K562 (cell line): ENCODE measurements at regions not wholly inside any gene's neighbourhood (a gene's known extent, or its start where the extent isn't known, plus 50 kb on each side); places are given as distances from the start of the nearest gene placed in this dataset.
"Not testable (repeated sequence)": the region's sequence is repeated elsewhere in the genome, so short reads cannot be mapped to it uniquely, and the experiment has no call there.

Experiments
- ATAC-seq: fragments of 200-7000 bp; cut with Tn5 transposase; 3 replicates; pipeline ENCODE4 v1.9.1; 2020; ENCODE audit warnings: moderate library complexity
- BruUV-seq: library from RNA; stranded (reverse); fragments of 400-500 nt; replicated peaks from 2 replicates; lab custom pipeline; 2021; lab: Mats Ljungman, UMichigan
- CTCF ChIA-PET: fragments of 300-600 bp; formaldehyde crosslinking; extraction: SDS; loops from one replicate; lab custom pipeline; 2021; ENCODE audit warnings: low intra/inter-chr PET ratio; lab: Yijun Ruan, JAX
- POLR2A ChIA-PET: fragments of 300-600, 350-650 bp; sonication (Branson Sonifier 250); formaldehyde crosslinking; extraction: SDS; loops from one replicate; lab custom pipeline; 2021; ENCODE audit warnings: antibody characterized with exemption, inconsistent platforms; lab: Yijun Ruan, JAX
- DNase-seq, 4 experiments: peaks; one replicate each; pipeline versions ENCODE4 v3.0.0 to v3.0.0-alpha.2; 2011 to 2018; ENCODE audit warnings: low spot score in 3 of 4, mixed read lengths in 3 of 4; ENCODE audit errors: extremely low read depth in 1 of 4
- FAIRE-seq: peaks from 2 replicates; lab custom pipeline; 2011; peaks lifted over from hg19 to GRCh38; lab: Jason Lieb, UNC
- H2AFZ ChIP-seq: 2 replicates; pipeline ENCODE4 v1.6.0; 2011; ENCODE audit warnings: low read depth, low read length, control low read depth, inconsistent platforms
- H3K27ac ChIP-seq: fragments of 200-600 bp; 3 replicates; pipeline ENCODE4 v1.8.0; 2011; ENCODE audit warnings: low read depth, mild to moderate bottlenecking, control low read depth, inconsistent platforms, low read length, moderate library complexity, mixed read lengths; ENCODE audit errors: extremely low read depth
- H3K27me3 ChIP-seq, 2 experiments: fragments of 300-600 bp in 1 of 2; 2 replicates in 1 of 2; 3 replicates in 1 of 2; pipeline versions ENCODE4 v1.6.0 to v1.8.0; 2011; ENCODE audit warnings: inconsistent platforms in 2 of 2, low read length in 2 of 2, mild to moderate bottlenecking in 1 of 2, mixed read lengths in 1 of 2, moderate library complexity in 1 of 2; ENCODE audit not compliant: control insufficient read depth in 2 of 2, insufficient read depth in 2 of 2
- H3K36me3 ChIP-seq: fragments of 300-600 bp; 3 replicates; pipeline ENCODE4 v1.8.0; 2011; ENCODE audit warnings: mild to moderate bottlenecking, low read length, inconsistent platforms; ENCODE audit not compliant: control insufficient read depth, insufficient read depth
- H3K4me1 ChIP-seq, 2 experiments: fragments of 200-600 bp in 1 of 2; replicated peaks in 1 of 2; 2 replicates in 1 of 2; 3 replicates in 1 of 2; pipeline versions ENCODE4 v1.5.1 to v1.8.0; 2011; ENCODE audit warnings: inconsistent platforms in 2 of 2, low read length in 2 of 2, mild to moderate bottlenecking in 1 of 2, mixed read lengths in 1 of 2, moderate library complexity in 1 of 2; ENCODE audit not compliant: control insufficient read depth in 2 of 2, insufficient read depth in 2 of 2
- H3K4me2 ChIP-seq: 2 replicates; pipeline ENCODE4 v1.6.1; 2011; ENCODE audit warnings: low read length, control low read depth, inconsistent platforms, mixed read lengths; ENCODE audit not compliant: insufficient read depth
- H3K4me3 ChIP-seq: fragments of 200-600 bp; sonication (generic), shearing (Covaris generic); 2 replicates; pipeline ENCODE4 v1.5.1; 2016; ENCODE audit warnings: control low read depth, inconsistent platforms
- H3K79me2 ChIP-seq: fragments of 200-600 bp; 3 replicates; pipeline ENCODE4 v1.8.0; 2011; ENCODE audit warnings: low read length, inconsistent platforms; ENCODE audit not compliant: control insufficient read depth, insufficient read depth
- H3K9ac ChIP-seq, 2 experiments: 2 replicates each; pipeline versions ENCODE4 v1.6.0 to v1.6.1; 2011; ENCODE audit warnings: low read depth in 2 of 2, low read length in 2 of 2, control low read depth in 1 of 2, inconsistent platforms in 1 of 2, mild to moderate bottlenecking in 1 of 2, mixed read lengths in 1 of 2; ENCODE audit not compliant: insufficient read depth in 1 of 2
- H3K9me1 ChIP-seq: one replicate; pipeline ENCODE4 v1.6.0; 2011; ENCODE audit warnings: inconsistent platforms, mild to moderate bottlenecking, low read length, moderate library complexity; ENCODE audit not compliant: control insufficient read depth, insufficient read depth
- H3K9me3 ChIP-seq: replicated peaks from 2 replicates; pipeline ENCODE4 v1.5.1; 2011; ENCODE audit warnings: low read depth, low read length, inconsistent platforms; ENCODE audit not compliant: control insufficient read depth, insufficient read depth
- H4K20me1 ChIP-seq: replicated peaks from 2 replicates; pipeline ENCODE4 v1.6.1; 2011; ENCODE audit warnings: low read length, inconsistent platforms, mixed read lengths; ENCODE audit not compliant: control insufficient read depth, insufficient read depth
- NBN ChIP-seq: fragments of 450-650 bp; IDR thresholded peaks from 2 replicates; pipeline ENCODE4 v1.6.1; 2016; ENCODE audit warnings: low read depth, mild to moderate bottlenecking
- NFE2 ChIP-seq: IDR thresholded peaks from 2 replicates; pipeline ENCODE4 v1.6.1; 2014; ENCODE audit warnings: antibody characterized with exemption, low read depth
- STAG1 ChIP-seq: sonication (generic); formaldehyde crosslinking; IDR thresholded peaks from 2 replicates; pipeline ENCODE4 v1.5.0; 2020; ENCODE audit warnings: missing genetic modification reagents, borderline replicate concordance
- WGBS: fragments of 100-300 bp; shearing (Covaris generic); methylation state at CpG from one replicate; pipeline ENCODE4 v1.1.6; 2016; ENCODE audit warnings: low coverage, mixed read lengths; ENCODE audit not compliant: insufficient coverage; ENCODE audit errors: missing lambda C conversion rate; 5-methylcytosine and 5-hydroxymethylcytosine counted together
- in situ Hi-C: fragments of 300-500 bp; cut with MboI; formaldehyde crosslinking; loops from 4 replicates; pipeline ENCODE4 v1.15.0; 2018; ENCODE audit warnings: inconsistent platforms, mixed read lengths
- intact Hi-C: fragments of 100-400 bp; cut with micrococcal nuclease; formaldehyde crosslinking; loops from 2 replicates; pipeline ENCODE4 v1.14.2; 2022
- TF ChIP-seq, protein P1 (sequence below): sonication (generic); formaldehyde crosslinking; IDR thresholded peaks from 2 replicates; pipeline ENCODE4 v1.8.1; 2023; ENCODE audit warnings: missing genetic modification reagents, mild to moderate bottlenecking, borderline replicate concordance
- TF ChIP-seq, protein P2 (sequence below), 2 experiments: fragments of 150-350 bp in 1 of 2; IDR thresholded peaks; 2 replicates each; pipeline ENCODE4 v1.6.1; 2012 to 2016; ENCODE audit warnings: low read depth in 2 of 2, low read length in 2 of 2, mild to moderate bottlenecking in 1 of 2, moderate library complexity in 1 of 2

GRCh38 chr17:71511266-71511995 is 609.4 kb upstream of the SOX9 start:
- H3K4me1 ChIP-seq: no peaks in the 10 kb centered on the region
- intact Hi-C loops: no loop called here
- no peak overlapping the region for H2AFZ ChIP-seq
- no peaks in the 10 kb centered on the region for H3K9me1 ChIP-seq
- ATAC-seq (no peak), DNase-seq (no peak)
- H3K79me2 ChIP-seq: no peaks in the 10 kb centered on the region
- H4K20me1 ChIP-seq: no peaks in the 10 kb centered on the region
- no peak overlapping the region for H3K9ac ChIP-seq
- POLR2A ChIA-PET: no interaction called here
- no peak overlapping the region for H3K4me3 ChIP-seq
- H3K4me2 ChIP-seq: no peak overlapping the region
- TF ChIP-seq, protein P1, sequence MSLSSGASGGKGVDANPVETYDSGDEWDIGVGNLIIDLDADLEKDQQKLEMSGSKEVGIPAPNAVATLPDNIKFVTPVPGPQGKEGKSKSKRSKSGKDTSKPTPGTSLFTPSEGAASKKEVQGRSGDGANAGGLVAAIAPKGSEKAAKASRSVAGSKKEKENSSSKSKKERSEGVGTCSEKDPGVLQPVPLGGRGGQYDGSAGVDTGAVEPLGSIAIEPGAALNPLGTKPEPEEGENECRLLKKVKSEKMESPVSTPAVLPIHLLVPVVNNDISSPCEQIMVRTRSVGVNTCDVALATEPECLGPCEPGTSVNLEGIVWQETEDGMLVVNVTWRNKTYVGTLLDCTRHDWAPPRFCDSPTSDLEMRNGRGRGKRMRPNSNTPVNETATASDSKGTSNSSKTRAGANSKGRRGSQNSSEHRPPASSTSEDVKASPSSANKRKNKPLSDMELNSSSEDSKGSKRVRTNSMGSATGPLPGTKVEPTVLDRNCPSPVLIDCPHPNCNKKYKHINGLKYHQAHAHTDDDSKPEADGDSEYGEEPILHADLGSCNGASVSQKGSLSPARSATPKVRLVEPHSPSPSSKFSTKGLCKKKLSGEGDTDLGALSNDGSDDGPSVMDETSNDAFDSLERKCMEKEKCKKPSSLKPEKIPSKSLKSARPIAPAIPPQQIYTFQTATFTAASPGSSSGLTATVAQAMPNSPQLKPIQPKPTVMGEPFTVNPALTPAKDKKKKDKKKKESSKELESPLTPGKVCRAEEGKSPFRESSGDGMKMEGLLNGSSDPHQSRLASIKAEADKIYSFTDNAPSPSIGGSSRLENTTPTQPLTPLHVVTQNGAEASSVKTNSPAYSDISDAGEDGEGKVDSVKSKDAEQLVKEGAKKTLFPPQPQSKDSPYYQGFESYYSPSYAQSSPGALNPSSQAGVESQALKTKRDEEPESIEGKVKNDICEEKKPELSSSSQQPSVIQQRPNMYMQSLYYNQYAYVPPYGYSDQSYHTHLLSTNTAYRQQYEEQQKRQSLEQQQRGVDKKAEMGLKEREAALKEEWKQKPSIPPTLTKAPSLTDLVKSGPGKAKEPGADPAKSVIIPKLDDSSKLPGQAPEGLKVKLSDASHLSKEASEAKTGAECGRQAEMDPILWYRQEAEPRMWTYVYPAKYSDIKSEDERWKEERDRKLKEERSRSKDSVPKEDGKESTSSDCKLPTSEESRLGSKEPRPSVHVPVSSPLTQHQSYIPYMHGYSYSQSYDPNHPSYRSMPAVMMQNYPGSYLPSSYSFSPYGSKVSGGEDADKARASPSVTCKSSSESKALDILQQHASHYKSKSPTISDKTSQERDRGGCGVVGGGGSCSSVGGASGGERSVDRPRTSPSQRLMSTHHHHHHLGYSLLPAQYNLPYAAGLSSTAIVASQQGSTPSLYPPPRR (CRISPR knock-in tag): no peak
- TF ChIP-seq NBN: no peak
- no peak for TF ChIP-seq NFE2
- TF ChIP-seq STAG1 (CRISPR knock-in tag): no peak
- TF ChIP-seq, protein P2, sequence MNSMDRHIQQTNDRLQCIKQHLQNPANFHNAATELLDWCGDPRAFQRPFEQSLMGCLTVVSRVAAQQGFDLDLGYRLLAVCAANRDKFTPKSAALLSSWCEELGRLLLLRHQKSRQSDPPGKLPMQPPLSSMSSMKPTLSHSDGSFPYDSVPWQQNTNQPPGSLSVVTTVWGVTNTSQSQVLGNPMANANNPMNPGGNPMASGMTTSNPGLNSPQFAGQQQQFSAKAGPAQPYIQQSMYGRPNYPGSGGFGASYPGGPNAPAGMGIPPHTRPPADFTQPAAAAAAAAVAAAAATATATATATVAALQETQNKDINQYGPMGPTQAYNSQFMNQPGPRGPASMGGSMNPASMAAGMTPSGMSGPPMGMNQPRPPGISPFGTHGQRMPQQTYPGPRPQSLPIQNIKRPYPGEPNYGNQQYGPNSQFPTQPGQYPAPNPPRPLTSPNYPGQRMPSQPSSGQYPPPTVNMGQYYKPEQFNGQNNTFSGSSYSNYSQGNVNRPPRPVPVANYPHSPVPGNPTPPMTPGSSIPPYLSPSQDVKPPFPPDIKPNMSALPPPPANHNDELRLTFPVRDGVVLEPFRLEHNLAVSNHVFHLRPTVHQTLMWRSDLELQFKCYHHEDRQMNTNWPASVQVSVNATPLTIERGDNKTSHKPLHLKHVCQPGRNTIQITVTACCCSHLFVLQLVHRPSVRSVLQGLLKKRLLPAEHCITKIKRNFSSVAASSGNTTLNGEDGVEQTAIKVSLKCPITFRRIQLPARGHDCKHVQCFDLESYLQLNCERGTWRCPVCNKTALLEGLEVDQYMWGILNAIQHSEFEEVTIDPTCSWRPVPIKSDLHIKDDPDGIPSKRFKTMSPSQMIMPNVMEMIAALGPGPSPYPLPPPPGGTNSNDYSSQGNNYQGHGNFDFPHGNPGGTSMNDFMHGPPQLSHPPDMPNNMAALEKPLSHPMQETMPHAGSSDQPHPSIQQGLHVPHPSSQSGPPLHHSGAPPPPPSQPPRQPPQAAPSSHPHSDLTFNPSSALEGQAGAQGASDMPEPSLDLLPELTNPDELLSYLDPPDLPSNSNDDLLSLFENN (IDR thresholded peaks at IDR 0.05; ENCODE audit: low read depth in 2 of 2, low read length in 2 of 2): no peak
- TF ChIP-seq, all 486 proteins: peak for 0
- Histone ChIP-seq H3K36me3 (no peaks in the 10 kb centered on the region), H3K9me3 (no peaks in the 10 kb centered on the region), H3K27me3 (no peaks in the 10 kb centered on the region), H3K27ac (no peak overlapping the region)
- CTCF ChIA-PET: no interaction called here
- no TSS peak for BruUV-seq
- in situ Hi-C loops: no loop called here
- no peak for FAIRE-seq
- 13% methylated on average over 3 of the region's 3 CpGs for WGBS

DNA sequence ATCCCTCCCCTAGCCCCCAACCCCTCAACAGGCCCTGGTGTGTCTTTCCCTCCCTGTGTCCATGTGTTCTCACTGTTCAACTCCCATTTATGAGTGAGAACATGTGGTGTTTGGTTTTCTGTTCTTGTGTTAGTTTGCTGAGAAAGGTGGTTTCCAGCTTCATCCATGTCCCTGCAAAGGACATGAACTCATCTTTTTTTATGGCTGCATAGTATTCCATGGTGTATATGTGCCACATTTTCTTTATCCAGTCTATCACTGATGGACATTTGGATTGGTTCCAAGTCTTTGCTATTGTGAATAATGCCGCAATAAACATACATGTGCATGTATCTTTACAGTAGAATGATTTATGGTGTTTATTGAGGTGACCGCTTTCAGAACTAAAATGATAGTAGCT is 607.1 kb upstream of the SOX9 start:
- not testable (repeated sequence) for H3K79me2 ChIP-seq

More for the DNA sequence above, 607.1 kb upstream of the SOX9 start:
- DNase-seq, H3K4me2 ChIP-seq, ATAC-seq, H3K36me3 ChIP-seq, CTCF ChIA-PET, H3K9me3 ChIP-seq, BruUV-seq, H3K4me3 ChIP-seq, H3K4me1 ChIP-seq, H3K9me1 ChIP-seq, H3K27ac ChIP-seq, intact Hi-C loops, H2AFZ ChIP-seq, FAIRE-seq, H4K20me1 ChIP-seq, POLR2A ChIA-PET, in situ Hi-C loops, H3K27me3 ChIP-seq, H3K9ac ChIP-seq: not testable (repeated sequence)
- 0% methylated on average over 2 of the region's 2 CpGs for WGBS
